PFSK-1 (cell line): ENCODE measurements at regions not wholly inside any gene's neighbourhood (a gene's known extent, or its start where the extent isn't known, plus 50 kb on each side); places are given as distances from the start of the nearest gene placed in this dataset.

Source experiments
- FOXP2 ChIP-seq: optimal IDR thresholded peaks from 2 replicates; pipeline ENCODE3; 2011; ENCODE audit warnings: borderline replicate concordance, control low read depth, inconsistent platforms; ENCODE audit not compliant: insufficient read depth; ENCODE audit errors: extremely low read length, extremely low read depth
- POLR2AphosphoS5 ChIP-seq: IDR thresholded peaks from 2 replicates; pipeline ENCODE4 v1.6.1; 2012; ENCODE audit warnings: low read depth, mild to moderate bottlenecking, control low read depth, low read length, moderate library complexity
- SIN3A ChIP-seq: IDR thresholded peaks from 2 replicates; pipeline ENCODE4 v1.6.1; 2012; ENCODE audit warnings: mild to moderate bottlenecking, low read length, moderate library complexity, borderline replicate concordance; ENCODE audit not compliant: insufficient read depth
- TAF1 ChIP-seq: IDR thresholded peaks from 2 replicates; pipeline ENCODE4 v1.6.1; 2012; ENCODE audit warnings: low read length, control low read depth, borderline replicate concordance; ENCODE audit not compliant: insufficient read depth
- TF ChIP-seq, protein P1 (sequence below), 2 experiments: IDR thresholded peaks; 2 replicates each; pipeline versions ENCODE4 v1.6.1 to v1.8.0; 2011 to 2012; ENCODE audit warnings: low read depth in 2 of 2, low read length in 2 of 2, control low read depth in 1 of 2, inconsistent platforms in 1 of 2, mild to moderate bottlenecking in 1 of 2, moderate library complexity in 1 of 2; ENCODE audit not compliant: insufficient read depth in 1 of 2

GRCh38 chr1:222331765-222332164 is 216.1 kb downstream of the HHIPL2 start:
- no peak for TF ChIP-seq FOXP2
- no peak for TF ChIP-seq TAF1
- no peak for TF ChIP-seq SIN3A
- TF ChIP-seq POLR2AphosphoS5, result no peak
- TF ChIP-seq, protein P1, sequence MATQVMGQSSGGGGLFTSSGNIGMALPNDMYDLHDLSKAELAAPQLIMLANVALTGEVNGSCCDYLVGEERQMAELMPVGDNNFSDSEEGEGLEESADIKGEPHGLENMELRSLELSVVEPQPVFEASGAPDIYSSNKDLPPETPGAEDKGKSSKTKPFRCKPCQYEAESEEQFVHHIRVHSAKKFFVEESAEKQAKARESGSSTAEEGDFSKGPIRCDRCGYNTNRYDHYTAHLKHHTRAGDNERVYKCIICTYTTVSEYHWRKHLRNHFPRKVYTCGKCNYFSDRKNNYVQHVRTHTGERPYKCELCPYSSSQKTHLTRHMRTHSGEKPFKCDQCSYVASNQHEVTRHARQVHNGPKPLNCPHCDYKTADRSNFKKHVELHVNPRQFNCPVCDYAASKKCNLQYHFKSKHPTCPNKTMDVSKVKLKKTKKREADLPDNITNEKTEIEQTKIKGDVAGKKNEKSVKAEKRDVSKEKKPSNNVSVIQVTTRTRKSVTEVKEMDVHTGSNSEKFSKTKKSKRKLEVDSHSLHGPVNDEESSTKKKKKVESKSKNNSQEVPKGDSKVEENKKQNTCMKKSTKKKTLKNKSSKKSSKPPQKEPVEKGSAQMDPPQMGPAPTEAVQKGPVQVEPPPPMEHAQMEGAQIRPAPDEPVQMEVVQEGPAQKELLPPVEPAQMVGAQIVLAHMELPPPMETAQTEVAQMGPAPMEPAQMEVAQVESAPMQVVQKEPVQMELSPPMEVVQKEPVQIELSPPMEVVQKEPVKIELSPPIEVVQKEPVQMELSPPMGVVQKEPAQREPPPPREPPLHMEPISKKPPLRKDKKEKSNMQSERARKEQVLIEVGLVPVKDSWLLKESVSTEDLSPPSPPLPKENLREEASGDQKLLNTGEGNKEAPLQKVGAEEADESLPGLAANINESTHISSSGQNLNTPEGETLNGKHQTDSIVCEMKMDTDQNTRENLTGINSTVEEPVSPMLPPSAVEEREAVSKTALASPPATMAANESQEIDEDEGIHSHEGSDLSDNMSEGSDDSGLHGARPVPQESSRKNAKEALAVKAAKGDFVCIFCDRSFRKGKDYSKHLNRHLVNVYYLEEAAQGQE (IDR thresholded peaks at IDR 0.05; ENCODE audit: insufficient read depth in 1 of 2, low read depth in 2 of 2, low read length in 2 of 2), result no peak

GRCh38 chr1:222331340-222331739 is 216.6 kb downstream of the HHIPL2 start:
- TF ChIP-seq TAF1 (no peak), SIN3A (no peak), FOXP2 (no peak), POLR2AphosphoS5 (no peak)
- TF ChIP-seq, protein P1 (IDR thresholded peaks at IDR 0.05; ENCODE audit: insufficient read depth in 1 of 2, low read depth in 2 of 2, low read length in 2 of 2), result no peak

- TF ChIP-seq TAF1 (no peak), FOXP2 (no peak), SIN3A (no peak), POLR2AphosphoS5 (no peak)
- TF ChIP-seq, protein P1 (IDR thresholded peaks at IDR 0.05; ENCODE audit: insufficient read depth in 1 of 2, low read depth in 2 of 2, low read length in 2 of 2), result no peak
Observed at GRCh38 chr1:222329493-222330045, 218.3 kb downstream of the HHIPL2 start.

GRCh38 chr1:222326710-222327036 is 221.2 kb downstream of the HHIPL2 start:
- TF ChIP-seq POLR2AphosphoS5 (no peak), FOXP2 (no peak), SIN3A (no peak), TAF1 (no peak)
- TF ChIP-seq, protein P1 (IDR thresholded peaks at IDR 0.05; ENCODE audit: insufficient read depth in 1 of 2, low read depth in 2 of 2, low read length in 2 of 2), result no peak
